PC-9 (cell line): ENCODE measurements at regions not wholly inside any gene's neighbourhood (a gene's known extent, or its start where the extent isn't known, plus 50 kb on each side); places are given as distances from the start of the nearest gene placed in this dataset.

ENCODE experiments used
- BruUV-seq: library from RNA; stranded (reverse); fragments of 400-500 nt; replicated peaks from 2 replicates; lab custom pipeline; 2021; lab: Mats Ljungman, UMichigan
- CTCF ChIA-PET: fragments of 300-600 bp; sonication (Branson Sonifier 250); formaldehyde crosslinking; loops from one replicate; lab custom pipeline; 2022; ENCODE audit warnings: antibody characterized with exemption; lab: Charles Lee
- POLR2A ChIA-PET: fragments of 300-600 bp; sonication (Branson Sonifier 250); formaldehyde crosslinking; loops from one replicate; lab custom pipeline; 2022; ENCODE audit warnings: antibody characterized with exemption; ENCODE audit not compliant: unreplicated experiment; lab: Charles Lee
- DNase-seq, 2 experiments: peaks; one replicate each; pipeline versions ENCODE4 v3.0.0 to v3.0.0-alpha.2; 2015 to 2022; ENCODE audit warnings: mixed read lengths in 1 of 2
- H2AFZ ChIP-seq: fragments of 200-600 bp; sonication (generic); 2 replicates; pipeline ENCODE4 v1.8.1; 2017; ENCODE audit warnings: antibody characterized with exemption
- H3F3A ChIP-seq: fragments of 200-600 bp; sonication (generic); 2 replicates; pipeline ENCODE4 v1.8.1; 2017; ENCODE audit warnings: antibody characterized with exemption, mild to moderate bottlenecking, low read depth; ENCODE audit not compliant: insufficient read depth
- H3K27ac ChIP-seq: fragments of 200-600 bp; sonication (generic); 2 replicates; pipeline ENCODE4 v1.6.1; 2016; ENCODE audit warnings: mixed run types
- H3K27me3 ChIP-seq: fragments of 200-600 bp; sonication (generic); 2 replicates; pipeline ENCODE4 v1.6.1; 2016; ENCODE audit warnings: low read depth, mixed run types; ENCODE audit not compliant: insufficient read depth
- H3K36me3 ChIP-seq: fragments of 200-600 bp; sonication (generic); 2 replicates; pipeline ENCODE4 v1.6.1; 2016; ENCODE audit warnings: low read depth, mixed run types
- H3K4me1 ChIP-seq: fragments of 200-600 bp; sonication (generic); replicated peaks from 2 replicates; pipeline ENCODE4 v1.6.1; 2016; ENCODE audit warnings: mixed run types; ENCODE audit not compliant: insufficient read depth
- H3K4me2 ChIP-seq: fragments of 200-600 bp; sonication (generic); 2 replicates; pipeline ENCODE4 v1.6.1; 2017; ENCODE audit warnings: mixed run types
- H3K4me3 ChIP-seq: fragments of 200-600 bp; sonication (generic); 2 replicates; pipeline ENCODE4 v1.6.1; 2016; ENCODE audit warnings: mixed run types
- H3K79me2 ChIP-seq: fragments of 200-600 bp; sonication (generic); 2 replicates; pipeline ENCODE4 v1.6.1; 2017; ENCODE audit warnings: low read depth, mixed run types
- H3K9me2 ChIP-seq: fragments of 200-600 bp; sonication (generic); 2 replicates; pipeline ENCODE4 v1.8.1; 2017; ENCODE audit warnings: mild to moderate bottlenecking; ENCODE audit not compliant: insufficient read depth
- H3K9me3 ChIP-seq: fragments of 200-600 bp; sonication (generic); 2 replicates; pipeline ENCODE4 v1.8.1; 2016; ENCODE audit warnings: low read depth; ENCODE audit not compliant: insufficient read depth
- H4K20me1 ChIP-seq: fragments of 200-600 bp; sonication (generic); 2 replicates; pipeline ENCODE4 v1.8.1; 2017; ENCODE audit not compliant: insufficient read depth
- EZH2 ChIP-seq: fragments of 200-600 bp; sonication (generic); IDR thresholded peaks from 2 replicates; pipeline ENCODE4 v1.8.0; 2017; ENCODE audit warnings: antibody characterized with exemption, low read depth
- intact Hi-C: fragments of 100-400 bp; cut with micrococcal nuclease; formaldehyde crosslinking; loops from one replicate; pipeline ENCODE4 v1.10.0; 2022; ENCODE audit not compliant: unreplicated experiment
- TF ChIP-seq, protein P1 (sequence below): fragments of 200-600 bp; sonication (generic); conservative IDR thresholded peaks from 2 replicates; pipeline ENCODE4 v1.6.1; 2017; ENCODE audit warnings: mixed run types, antibody characterized with exemption, mild to moderate bottlenecking, moderate library complexity

DNA sequence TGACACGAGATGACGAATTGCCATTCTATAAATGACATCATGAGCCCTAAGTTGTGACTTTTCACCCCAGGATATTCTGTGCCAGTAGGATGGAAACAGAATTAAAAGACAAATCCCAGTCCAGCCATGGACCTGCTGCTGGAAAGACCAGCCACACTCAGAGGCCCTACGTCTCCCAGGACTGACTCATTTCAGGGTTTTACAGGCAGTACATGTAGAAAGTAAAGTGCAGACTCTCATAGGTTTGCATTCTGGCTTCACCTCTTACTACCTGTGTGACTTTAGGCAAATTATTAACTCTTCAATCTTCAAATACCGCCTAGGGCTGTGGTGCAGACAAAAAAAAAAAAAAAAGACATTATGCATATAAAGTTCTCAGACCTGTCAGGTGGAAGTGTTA is 188.8 kb downstream of the NEBL start:
- CTCF ChIA-PET = no interaction called here
- DNase-seq = no peak
- no peaks in the 10 kb centered on the region for H3K9me2 ChIP-seq
- no peak overlapping the region for H3K4me3 ChIP-seq
- 0 out of 2 replicates have a peak, but pooled peaks cover 14% of the 10 kb centered on the region for H3K27me3 ChIP-seq
- H3K27ac ChIP-seq = no peak overlapping the region
- H3K36me3 ChIP-seq = no peaks in the 10 kb centered on the region
- H3F3A ChIP-seq = no peaks in the 10 kb centered on the region
- no TSS peak for BruUV-seq
- intact Hi-C loops = no loop called here
- no peak overlapping the region for H2AFZ ChIP-seq
- TF ChIP-seq EZH2 = no peak
- TF ChIP-seq, protein P1, sequence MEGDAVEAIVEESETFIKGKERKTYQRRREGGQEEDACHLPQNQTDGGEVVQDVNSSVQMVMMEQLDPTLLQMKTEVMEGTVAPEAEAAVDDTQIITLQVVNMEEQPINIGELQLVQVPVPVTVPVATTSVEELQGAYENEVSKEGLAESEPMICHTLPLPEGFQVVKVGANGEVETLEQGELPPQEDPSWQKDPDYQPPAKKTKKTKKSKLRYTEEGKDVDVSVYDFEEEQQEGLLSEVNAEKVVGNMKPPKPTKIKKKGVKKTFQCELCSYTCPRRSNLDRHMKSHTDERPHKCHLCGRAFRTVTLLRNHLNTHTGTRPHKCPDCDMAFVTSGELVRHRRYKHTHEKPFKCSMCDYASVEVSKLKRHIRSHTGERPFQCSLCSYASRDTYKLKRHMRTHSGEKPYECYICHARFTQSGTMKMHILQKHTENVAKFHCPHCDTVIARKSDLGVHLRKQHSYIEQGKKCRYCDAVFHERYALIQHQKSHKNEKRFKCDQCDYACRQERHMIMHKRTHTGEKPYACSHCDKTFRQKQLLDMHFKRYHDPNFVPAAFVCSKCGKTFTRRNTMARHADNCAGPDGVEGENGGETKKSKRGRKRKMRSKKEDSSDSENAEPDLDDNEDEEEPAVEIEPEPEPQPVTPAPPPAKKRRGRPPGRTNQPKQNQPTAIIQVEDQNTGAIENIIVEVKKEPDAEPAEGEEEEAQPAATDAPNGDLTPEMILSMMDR = no peak
- H3K4me1 ChIP-seq = no peaks in the 10 kb centered on the region
- H3K79me2 ChIP-seq = no peaks in the 10 kb centered on the region
- POLR2A ChIA-PET = no interaction called here
- H4K20me1 ChIP-seq = no peaks in the 10 kb centered on the region
- no peak overlapping the region for H3K4me2 ChIP-seq
- H3K9me3 ChIP-seq = no peaks in the 10 kb centered on the region

DNA sequence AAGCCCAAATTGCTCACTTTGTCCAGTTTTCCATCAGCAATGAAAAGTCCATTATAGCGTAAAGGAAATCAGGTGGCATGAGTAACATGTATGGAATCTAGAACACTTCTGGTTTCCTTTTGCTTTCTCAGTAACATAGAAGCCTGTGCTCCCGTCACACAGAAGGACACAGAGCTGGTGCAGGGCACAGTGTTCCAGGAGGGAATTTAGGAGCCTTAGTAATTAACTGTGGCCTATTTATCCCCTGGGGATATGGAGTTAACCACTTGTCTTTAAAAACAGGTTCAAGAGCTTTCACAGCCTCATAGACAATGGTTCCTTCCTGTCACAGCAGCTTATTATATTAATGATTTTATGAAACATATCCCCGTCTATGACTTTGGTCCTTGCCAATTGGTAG is 189.9 kb downstream of the NEBL start:
- ChIA-PET CTCF (no interaction called here), POLR2A (no interaction called here)
- H4K20me1 ChIP-seq = no peaks in the 10 kb centered on the region
- DNase-seq = no peak
- TF ChIP-seq, protein P1 = no peak
- no peak for TF ChIP-seq EZH2
- H3K4me1 ChIP-seq = no peaks in the 10 kb centered on the region
- H2AFZ ChIP-seq = no peak overlapping the region
- no peaks in the 10 kb centered on the region for H3K9me2 ChIP-seq
- no peaks in the 10 kb centered on the region for H3K9me3 ChIP-seq
- no peak overlapping the region for H3K27ac ChIP-seq
- intact Hi-C loops = no loop called here
- no peak overlapping the region for H3K4me3 ChIP-seq
- no peaks in the 10 kb centered on the region for H3K79me2 ChIP-seq
- BruUV-seq = no TSS peak
- 0 out of 2 replicates have a peak, but pooled peaks cover 14% of the 10 kb centered on the region for H3K27me3 ChIP-seq
- no peaks in the 10 kb centered on the region for H3K36me3 ChIP-seq
- no peaks in the 10 kb centered on the region for H3F3A ChIP-seq
- H3K4me2 ChIP-seq = no peak overlapping the region

DNA sequence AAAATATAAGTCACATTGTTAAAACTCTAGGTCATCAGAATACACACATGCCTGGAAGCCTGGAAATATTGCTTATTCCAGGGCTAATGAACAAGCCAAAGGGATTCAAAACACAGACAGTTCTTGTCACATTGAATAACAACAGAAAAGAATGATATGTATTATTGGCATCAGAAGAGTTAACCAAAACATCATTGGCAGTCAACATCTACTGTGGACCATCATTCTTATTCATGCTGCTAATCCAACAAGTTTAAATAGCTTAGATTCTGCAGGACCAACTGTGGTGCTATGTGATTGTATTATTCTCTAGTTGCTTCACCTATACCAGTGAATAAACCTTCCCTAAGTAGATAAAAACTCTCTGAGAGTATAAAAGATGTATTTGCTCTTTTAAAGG is 198.3 kb downstream of the NEBL start:
- H3K4me3 ChIP-seq = no peak overlapping the region
- H3K4me2 ChIP-seq = no peak overlapping the region
- CTCF ChIA-PET = no interaction called here
- POLR2A ChIA-PET = no interaction called here
- H3K9me3 ChIP-seq = no peaks in the 10 kb centered on the region
- H3K27me3 ChIP-seq = 0 out of 2 replicates have a peak, but pooled peaks cover 4% of the 10 kb centered on the region
- no peaks in the 10 kb centered on the region for H3K4me1 ChIP-seq
- H3K27ac ChIP-seq = no peak overlapping the region
- H3K36me3 ChIP-seq = no peaks in the 10 kb centered on the region
- H2AFZ ChIP-seq = no peak overlapping the region
- no peaks in the 10 kb centered on the region for H4K20me1 ChIP-seq
- TF ChIP-seq, protein P1 = no peak
- TF ChIP-seq EZH2 = no peak
- no peaks in the 10 kb centered on the region for H3F3A ChIP-seq
- no peaks in the 10 kb centered on the region for H3K79me2 ChIP-seq
- intact Hi-C loops = no loop called here
- DNase-seq = no peak
- BruUV-seq = no TSS peak
- no peaks in the 10 kb centered on the region for H3K9me2 ChIP-seq
